ENCODE measurements at regions not wholly inside any gene's neighbourhood (a gene's known extent, or its start where the extent isn't known, plus 50 kb on each side); places are given as distances from the start of the nearest gene placed in this dataset.

DNA sequence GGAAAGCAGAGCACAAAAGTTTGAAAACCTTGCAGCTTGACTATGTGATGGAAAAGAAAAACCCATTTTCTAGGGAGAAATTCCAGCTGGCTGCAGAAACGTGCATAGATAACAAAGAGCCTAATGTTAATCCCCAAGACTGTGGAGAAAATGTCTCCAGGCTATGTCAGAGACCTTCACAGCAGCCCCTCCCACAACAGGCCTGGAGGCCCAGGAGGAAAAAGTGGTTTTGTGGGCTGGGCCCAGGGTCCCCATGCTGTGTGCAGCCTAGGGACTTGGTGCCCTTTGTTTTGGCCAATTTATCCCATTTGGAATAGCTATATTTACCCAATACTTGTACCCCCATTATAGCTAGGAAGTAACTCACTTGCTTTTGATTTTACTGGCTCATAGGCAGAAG, 484.1 kb upstream of the HTR1E start:
- no peak for TF ChIP-seq POLR2A (IDR thresholded peaks at IDR 0.05)
- TF ChIP-seq, protein P1, sequence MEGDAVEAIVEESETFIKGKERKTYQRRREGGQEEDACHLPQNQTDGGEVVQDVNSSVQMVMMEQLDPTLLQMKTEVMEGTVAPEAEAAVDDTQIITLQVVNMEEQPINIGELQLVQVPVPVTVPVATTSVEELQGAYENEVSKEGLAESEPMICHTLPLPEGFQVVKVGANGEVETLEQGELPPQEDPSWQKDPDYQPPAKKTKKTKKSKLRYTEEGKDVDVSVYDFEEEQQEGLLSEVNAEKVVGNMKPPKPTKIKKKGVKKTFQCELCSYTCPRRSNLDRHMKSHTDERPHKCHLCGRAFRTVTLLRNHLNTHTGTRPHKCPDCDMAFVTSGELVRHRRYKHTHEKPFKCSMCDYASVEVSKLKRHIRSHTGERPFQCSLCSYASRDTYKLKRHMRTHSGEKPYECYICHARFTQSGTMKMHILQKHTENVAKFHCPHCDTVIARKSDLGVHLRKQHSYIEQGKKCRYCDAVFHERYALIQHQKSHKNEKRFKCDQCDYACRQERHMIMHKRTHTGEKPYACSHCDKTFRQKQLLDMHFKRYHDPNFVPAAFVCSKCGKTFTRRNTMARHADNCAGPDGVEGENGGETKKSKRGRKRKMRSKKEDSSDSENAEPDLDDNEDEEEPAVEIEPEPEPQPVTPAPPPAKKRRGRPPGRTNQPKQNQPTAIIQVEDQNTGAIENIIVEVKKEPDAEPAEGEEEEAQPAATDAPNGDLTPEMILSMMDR (IDR thresholded peaks at IDR 0.05) = no peak
